ENCODE measurements at regions not wholly inside any gene's neighbourhood (a gene's known extent, or its start where the extent isn't known, plus 50 kb on each side); places are given as distances from the start of the nearest gene placed in this dataset.

GRCh38 chr1:170271430-170272161 is 125.8 kb downstream of the NTMT2 start:
- DNase-seq: no peak

GRCh38 chr1:170273291-170274130 is 127.8 kb downstream of the NTMT2 start:
- DNase-seq: no peak

GRCh38 chr1:170274131-170274501 is 128.4 kb downstream of the NTMT2 start:
- DNase-seq: no peak

DNA sequence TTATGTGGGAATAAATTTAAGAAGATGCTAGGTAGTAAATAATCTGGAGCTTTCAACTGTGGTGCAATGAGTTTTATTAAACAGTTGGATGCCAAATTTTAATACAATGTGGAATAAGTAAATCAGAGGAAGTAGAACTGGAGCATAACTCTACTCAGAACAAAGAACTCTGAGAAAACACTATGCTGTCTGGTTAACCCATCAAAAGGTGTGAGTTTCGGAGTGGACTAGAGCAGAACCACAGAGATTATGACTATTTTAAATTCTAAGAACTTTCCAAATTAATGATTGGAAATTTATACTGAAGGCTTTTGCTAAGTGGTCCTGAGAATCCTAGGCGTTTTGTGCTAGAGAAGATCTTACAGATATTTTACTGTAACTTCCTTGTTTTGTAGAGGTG is 132.2 kb downstream of the NTMT2 start:
- DNase-seq: no peak

DNA sequence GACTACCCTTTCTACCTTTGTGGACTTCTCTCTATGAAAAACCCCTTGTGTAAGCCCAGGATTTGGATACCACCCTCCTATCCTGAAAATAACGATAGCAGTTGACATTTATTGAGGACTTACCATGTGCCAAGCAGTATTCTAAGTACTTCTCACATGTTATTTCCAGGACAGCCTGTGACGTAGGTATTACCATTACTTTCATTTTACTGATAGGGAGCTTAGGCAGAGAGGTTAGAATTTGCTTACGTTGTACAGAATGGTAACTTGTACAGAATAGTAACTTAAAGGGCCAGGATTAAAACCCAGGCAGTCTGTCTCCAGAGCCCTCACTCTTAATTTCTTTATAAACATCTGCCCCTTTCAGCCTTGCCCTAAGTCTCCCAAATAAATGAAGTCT is 138.3 kb downstream of the NTMT2 start:
- no peak for DNase-seq

- DNase-seq: no peak
Measured at GRCh38 chr1:170284512-170284911, 138.8 kb downstream of the NTMT2 start.

DNA sequence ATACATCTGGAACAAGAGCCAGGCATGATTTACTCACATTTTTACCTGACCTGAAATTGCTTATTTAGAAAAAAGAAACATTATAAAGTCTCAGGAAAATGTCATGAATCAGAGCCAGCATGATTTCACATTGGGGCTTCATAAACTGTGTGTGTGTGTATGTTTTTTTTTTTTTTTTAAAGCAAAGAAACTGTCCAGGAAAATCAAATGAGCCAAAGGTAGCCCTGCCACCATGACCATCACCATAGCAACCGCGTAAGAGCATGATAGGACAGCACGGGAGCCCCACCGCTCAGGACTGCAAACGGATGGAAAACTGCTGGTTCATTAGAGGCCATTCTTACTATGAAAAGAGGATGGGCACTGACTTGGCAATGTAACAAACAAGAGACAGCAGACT is 139.2 kb downstream of the NTMT2 start:
- no peak for DNase-seq

- DNase-seq: no peak
Measured at GRCh38 chr1:170288155-170288554, 142.4 kb downstream of the NTMT2 start.

GRCh38 chr1:170290276-170290675 is 144.5 kb downstream of the NTMT2 start:
- no peak for DNase-seq

- DNase-seq: no peak
Measured at GRCh38 chr1:170290991-170291390, 145.2 kb downstream of the NTMT2 start.

DNA sequence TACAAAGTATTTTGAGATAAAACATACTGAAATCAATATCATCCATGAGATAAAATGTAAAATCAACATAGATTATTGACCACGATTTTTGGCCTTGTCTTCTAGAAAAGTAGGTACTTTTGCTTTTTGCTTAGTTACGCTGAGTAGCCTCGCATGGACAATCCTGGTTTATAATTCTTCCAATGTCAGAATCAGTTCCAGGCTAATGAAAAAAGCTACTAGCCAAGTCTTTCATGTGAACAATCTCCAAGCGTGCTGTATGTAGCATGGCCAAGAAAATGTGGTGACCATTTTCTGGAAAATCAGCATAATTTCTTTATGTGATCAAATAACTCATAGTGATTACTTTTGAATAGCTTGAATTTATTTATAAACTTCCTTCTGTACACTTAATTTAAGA is 145.8 kb downstream of the NTMT2 start:
- no peak for DNase-seq

DNA sequence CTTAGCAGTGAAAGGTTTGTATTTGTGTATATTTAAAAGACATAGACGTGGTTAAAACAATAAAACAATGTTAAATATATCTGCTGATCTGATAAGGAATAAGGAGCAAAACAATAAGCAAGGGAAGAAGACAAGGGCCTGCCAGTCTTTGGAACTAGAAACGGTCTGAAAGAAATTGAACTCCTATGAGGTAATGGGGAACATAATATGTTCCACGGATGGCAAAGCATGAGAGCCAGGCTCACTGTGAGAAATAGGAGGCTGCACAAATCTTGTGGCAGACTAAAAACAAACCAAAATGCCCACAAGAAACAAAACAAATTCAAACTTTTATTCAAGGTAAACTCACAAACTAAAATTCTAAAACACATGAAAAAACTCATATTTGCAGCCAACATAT is 150.5 kb downstream of the NTMT2 start:
- DNase-seq: no peak

- DNase-seq: no peak
Measured at GRCh38 chr1:170296642-170297041, 150.9 kb downstream of the NTMT2 start.

- no peak for DNase-seq
Measured at GRCh38 chr1:170301596-170301995, 155.8 kb downstream of the NTMT2 start.

DNA sequence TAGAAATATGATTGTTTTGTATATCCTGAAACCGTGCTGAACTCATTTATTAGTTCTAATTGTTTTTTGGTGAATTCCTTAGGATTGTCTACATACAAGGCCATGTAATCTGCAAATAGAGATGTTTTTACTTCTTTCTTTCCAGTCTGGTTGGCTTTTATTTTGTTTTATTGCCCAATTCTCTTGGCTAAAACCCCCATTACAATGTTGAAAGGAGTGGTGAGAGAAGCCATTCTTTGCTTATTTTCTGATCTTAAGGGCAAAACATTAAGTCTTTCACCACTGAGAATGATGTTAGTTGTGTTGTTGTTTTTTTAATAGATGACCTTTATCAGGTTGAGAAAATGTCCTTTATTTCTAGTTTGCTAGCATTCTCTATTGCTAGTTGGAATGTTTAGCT is 157.3 kb downstream of the NTMT2 start:
- DNase-seq: no peak

- no peak for DNase-seq
Measured at GRCh38 chr1:170305777-170306512, 160.2 kb downstream of the NTMT2 start.

DNA sequence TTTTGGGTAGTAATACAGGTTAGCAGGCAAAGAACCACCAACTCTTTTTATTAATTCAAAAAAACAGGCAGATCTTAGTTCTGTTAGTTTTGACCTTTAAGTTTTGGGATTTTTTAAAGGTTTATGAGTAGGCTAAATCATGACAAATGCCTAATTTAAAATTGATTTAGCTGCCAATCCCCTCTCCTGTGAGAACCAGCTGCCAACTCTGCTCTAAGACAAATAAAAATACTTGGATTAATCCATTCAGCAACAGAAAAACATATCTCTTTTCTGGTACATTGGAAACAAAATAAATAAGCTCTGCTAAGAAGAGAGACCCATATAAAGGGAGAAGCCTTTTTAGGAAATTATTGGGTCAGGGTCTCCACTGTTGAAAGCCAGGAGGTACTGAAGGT is 160.8 kb downstream of the NTMT2 start:
- no peak for DNase-seq

- DNase-seq: no peak
Measured at GRCh38 chr1:170306948-170307347, 161.2 kb downstream of the NTMT2 start.

DNA sequence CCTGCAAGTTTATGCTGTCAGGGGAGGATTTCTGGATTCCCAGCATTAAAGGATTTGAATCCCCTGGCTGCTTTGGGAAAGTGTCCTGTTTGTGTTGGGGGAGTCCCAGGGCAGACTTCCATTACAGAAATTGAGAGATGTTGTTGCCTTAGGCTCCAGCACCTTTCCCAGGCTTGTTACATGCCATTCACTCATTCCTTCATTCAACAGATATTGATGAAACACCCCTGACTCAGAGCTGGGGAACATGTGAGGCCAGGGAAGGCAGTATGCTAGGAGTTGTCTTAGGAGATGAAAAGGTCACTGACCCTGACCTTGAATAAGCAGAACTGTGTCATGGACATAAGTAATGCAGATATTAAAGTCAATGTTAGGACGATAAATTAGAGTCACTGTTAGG is 161.7 kb downstream of the NTMT2 start:
- no peak for DNase-seq

DNA sequence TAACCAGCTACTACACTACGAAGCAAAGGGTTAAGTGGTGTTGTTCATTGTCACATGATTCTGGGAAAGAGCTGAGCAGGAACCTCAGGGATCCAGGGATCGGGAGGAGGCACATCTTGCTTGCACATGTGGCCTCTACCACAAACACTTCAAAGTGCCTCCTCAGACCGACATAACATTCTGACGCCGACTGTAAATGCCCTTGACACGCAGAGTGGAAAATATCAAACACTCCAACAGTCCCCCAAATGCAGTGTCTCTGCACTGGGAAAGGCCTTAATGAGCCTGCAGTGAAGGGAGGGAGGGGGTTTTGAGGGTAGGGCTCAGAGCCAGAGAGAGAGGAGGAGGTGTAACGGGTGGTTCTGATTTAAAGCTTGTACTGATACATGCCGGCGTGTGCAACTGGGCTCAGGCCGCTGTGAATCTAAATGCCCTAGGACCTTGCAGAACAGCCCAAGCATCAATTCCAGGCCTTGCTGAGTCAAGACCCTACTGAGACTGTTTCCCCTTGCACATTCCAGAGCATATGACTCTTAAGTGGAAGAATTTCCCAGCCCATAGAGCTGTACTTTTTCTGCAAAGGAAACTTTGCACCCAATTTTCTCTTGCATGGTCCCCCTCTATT is 163.7 kb downstream of the NTMT2 start:
- DNase-seq: no peak

DNA sequence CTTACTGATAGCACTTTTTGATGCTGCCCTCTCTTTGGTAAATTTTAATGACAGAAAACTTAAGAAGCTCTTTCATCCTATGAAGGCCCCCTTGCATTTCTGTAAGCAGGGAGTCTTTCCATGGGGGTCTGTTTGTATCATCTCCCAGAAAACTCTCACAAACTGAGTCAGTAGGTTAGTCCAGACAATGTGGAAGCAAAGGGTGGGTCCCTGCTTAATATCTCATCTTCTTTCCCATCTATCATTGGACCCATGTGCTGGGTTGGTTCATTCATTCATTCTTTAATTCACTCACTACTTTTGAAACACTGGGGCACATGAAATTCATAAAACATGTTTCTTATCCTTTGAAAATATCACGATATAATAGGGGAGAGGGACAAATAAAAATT is 164.3 kb downstream of the NTMT2 start:
- no peak for DNase-seq

GRCh38 chr1:170310951-170311350 is 165.2 kb downstream of the NTMT2 start:
- DNase-seq: no peak
